SK-N-SH (cell line): ENCODE measurements at regions not wholly inside any gene's neighbourhood (a gene's known extent, or its start where the extent isn't known, plus 50 kb on each side); places are given as distances from the start of the nearest gene placed in this dataset.

Experiments
- ELF1 ChIP-seq: IDR thresholded peaks from 2 replicates; pipeline ENCODE4 v1.4.0; 2012
- EP300 ChIP-seq, 2 experiments: IDR thresholded peaks; 2 replicates each; pipeline versions ENCODE4 v1.4.0 to v1.6.1; 2012; ENCODE audit warnings: borderline replicate concordance in 1 of 2, low read depth in 1 of 2, low read length in 1 of 2
- FOXM1 ChIP-seq: IDR thresholded peaks from 2 replicates; pipeline ENCODE4 v1.4.0; 2012; ENCODE audit warnings: low read depth, mild to moderate bottlenecking
- NFIC ChIP-seq: IDR thresholded peaks from 2 replicates; pipeline ENCODE4 v1.4.0; 2012; ENCODE audit warnings: borderline replicate concordance
- NRF1 ChIP-seq: IDR thresholded peaks from 2 replicates; pipeline ENCODE4 v1.6.1; 2012; ENCODE audit warnings: low read depth, mild to moderate bottlenecking, low read length
- POLR2AphosphoS5 ChIP-seq: IDR thresholded peaks from 2 replicates; pipeline ENCODE4 v1.6.1; 2012; ENCODE audit warnings: low read depth, low read length
- RAD21 ChIP-seq: IDR thresholded peaks from 2 replicates; pipeline ENCODE4 v1.6.1; 2012; ENCODE audit warnings: mild to moderate bottlenecking, low read length
- SMC3 ChIP-seq: IDR thresholded peaks from 2 replicates; pipeline ENCODE4 v1.6.1; 2012; ENCODE audit warnings: low read depth, low read length, improper control_type of control experiment
- YY1 ChIP-seq: IDR thresholded peaks from 2 replicates; pipeline ENCODE4 v1.4.0; 2012; ENCODE audit warnings: low read depth, mild to moderate bottlenecking
- TF ChIP-seq, protein P1 (sequence below): fragments of 200-600 bp; sonication (generic); IDR thresholded peaks from 2 replicates; pipeline ENCODE4 v1.6.1; 2017; ENCODE audit warnings: antibody characterized with exemption, mild to moderate bottlenecking, moderate library complexity
- TF ChIP-seq, protein P2 (sequence below): IDR thresholded peaks from 2 replicates; pipeline ENCODE4 v1.4.0; 2012; ENCODE audit warnings: low read depth, borderline replicate concordance
- TF ChIP-seq, protein P3 (sequence below): IDR thresholded peaks from 2 replicates; pipeline ENCODE4; 2012

DNA sequence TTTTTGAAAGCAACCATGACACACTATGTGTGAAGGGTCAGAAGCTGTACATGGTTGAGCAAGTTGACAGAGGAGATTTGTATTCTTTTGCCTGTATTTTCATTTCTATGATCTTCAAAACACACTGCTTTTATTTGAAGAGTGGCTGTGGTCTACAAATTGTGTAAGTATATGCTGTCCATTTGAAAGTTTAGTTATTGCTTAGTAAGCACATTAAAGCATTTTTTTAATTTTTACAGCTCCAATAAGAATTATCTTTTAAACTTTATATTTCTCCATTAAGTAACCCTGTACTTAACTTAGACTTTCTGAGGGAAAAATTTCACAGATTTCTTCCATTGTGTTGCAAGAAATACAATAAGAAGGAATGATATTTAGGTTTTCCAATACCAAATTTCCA lies 915.2 kb downstream of the SLC6A15 start:
- TF ChIP-seq, protein P1, sequence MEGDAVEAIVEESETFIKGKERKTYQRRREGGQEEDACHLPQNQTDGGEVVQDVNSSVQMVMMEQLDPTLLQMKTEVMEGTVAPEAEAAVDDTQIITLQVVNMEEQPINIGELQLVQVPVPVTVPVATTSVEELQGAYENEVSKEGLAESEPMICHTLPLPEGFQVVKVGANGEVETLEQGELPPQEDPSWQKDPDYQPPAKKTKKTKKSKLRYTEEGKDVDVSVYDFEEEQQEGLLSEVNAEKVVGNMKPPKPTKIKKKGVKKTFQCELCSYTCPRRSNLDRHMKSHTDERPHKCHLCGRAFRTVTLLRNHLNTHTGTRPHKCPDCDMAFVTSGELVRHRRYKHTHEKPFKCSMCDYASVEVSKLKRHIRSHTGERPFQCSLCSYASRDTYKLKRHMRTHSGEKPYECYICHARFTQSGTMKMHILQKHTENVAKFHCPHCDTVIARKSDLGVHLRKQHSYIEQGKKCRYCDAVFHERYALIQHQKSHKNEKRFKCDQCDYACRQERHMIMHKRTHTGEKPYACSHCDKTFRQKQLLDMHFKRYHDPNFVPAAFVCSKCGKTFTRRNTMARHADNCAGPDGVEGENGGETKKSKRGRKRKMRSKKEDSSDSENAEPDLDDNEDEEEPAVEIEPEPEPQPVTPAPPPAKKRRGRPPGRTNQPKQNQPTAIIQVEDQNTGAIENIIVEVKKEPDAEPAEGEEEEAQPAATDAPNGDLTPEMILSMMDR: no peak
- TF ChIP-seq YY1 (no peak), NFIC (no peak), RAD21 (no peak), FOXM1 (no peak), POLR2AphosphoS5 (no peak), NRF1 (no peak), EP300 (IDR thresholded peaks at IDR 0.05; ENCODE audit: borderline replicate concordance in 1 of 2, low read depth in 1 of 2, low read length in 1 of 2) (no peak), ELF1 (no peak), SMC3 (no peak)
- TF ChIP-seq, protein P2, sequence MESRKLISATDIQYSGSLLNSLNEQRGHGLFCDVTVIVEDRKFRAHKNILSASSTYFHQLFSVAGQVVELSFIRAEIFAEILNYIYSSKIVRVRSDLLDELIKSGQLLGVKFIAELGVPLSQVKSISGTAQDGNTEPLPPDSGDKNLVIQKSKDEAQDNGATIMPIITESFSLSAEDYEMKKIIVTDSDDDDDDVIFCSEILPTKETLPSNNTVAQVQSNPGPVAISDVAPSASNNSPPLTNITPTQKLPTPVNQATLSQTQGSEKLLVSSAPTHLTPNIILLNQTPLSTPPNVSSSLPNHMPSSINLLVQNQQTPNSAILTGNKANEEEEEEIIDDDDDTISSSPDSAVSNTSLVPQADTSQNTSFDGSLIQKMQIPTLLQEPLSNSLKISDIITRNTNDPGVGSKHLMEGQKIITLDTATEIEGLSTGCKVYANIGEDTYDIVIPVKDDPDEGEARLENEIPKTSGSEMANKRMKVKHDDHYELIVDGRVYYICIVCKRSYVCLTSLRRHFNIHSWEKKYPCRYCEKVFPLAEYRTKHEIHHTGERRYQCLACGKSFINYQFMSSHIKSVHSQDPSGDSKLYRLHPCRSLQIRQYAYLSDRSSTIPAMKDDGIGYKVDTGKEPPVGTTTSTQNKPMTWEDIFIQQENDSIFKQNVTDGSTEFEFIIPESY: no peak
- TF ChIP-seq, protein P3, sequence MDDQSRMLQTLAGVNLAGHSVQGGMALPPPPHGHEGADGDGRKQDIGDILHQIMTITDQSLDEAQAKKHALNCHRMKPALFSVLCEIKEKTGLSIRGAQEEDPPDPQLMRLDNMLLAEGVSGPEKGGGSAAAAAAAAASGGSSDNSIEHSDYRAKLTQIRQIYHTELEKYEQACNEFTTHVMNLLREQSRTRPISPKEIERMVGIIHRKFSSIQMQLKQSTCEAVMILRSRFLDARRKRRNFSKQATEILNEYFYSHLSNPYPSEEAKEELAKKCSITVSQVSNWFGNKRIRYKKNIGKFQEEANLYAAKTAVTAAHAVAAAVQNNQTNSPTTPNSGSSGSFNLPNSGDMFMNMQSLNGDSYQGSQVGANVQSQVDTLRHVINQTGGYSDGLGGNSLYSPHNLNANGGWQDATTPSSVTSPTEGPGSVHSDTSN: no peak
